ENCODE measurements at regions not wholly inside any gene's neighbourhood (a gene's known extent, or its start where the extent isn't known, plus 50 kb on each side); places are given as distances from the start of the nearest gene placed in this dataset.

GRCh38 chr16:48822431-48822830 lies 212.5 kb upstream of the N4BP1 start:
- no peak for TF ChIP-seq CTCF (IDR thresholded peaks at IDR 0.05)
- no peak for TF ChIP-seq POLR2AphosphoS5 (IDR thresholded peaks at IDR 0.05)
- TF ChIP-seq POLR2A (IDR thresholded peaks at IDR 0.05; ENCODE audit: low read depth), result no peak
